GM13977 (cell line): ENCODE measurements at regions not wholly inside any gene's neighbourhood (a gene's known extent, or its start where the extent isn't known, plus 50 kb on each side); places are given as distances from the start of the nearest gene placed in this dataset.

Source experiments
- DNase-seq: peaks from one replicate; pipeline ENCODE4 v3.0.0; 2012; ENCODE audit warnings: low spot score
- CTCF ChIP-seq: IDR thresholded peaks from 2 replicates; pipeline ENCODE4 v1.5.1; 2012; ENCODE audit warnings: mild to moderate bottlenecking, control low read depth; ENCODE audit not compliant: insufficient read depth; ENCODE audit errors: extremely low read depth, missing control alignments
- in situ Hi-C: fragments of 300-500 bp; cut with MboI; formaldehyde crosslinking; loops from one replicate; pipeline ENCODE4 v1.12.0; 2022; ENCODE audit warnings: low sequenced_read_pairs, low pct_unique_long_range_greater_than_20kb, mixed read lengths, inconsistent platforms; ENCODE audit not compliant: unreplicated experiment

GRCh38 chrX:30504309-30504708 lies 73.3 kb downstream of the TASL start:
- DNase-seq, result peak; percentile 24
- TF ChIP-seq CTCF, result peak; percentile 51
- in situ Hi-C loops, result no loop called here

GRCh38 chrX:30495468-30495867 lies 82.1 kb downstream of the TASL start:
- no peak for DNase-seq
- TF ChIP-seq CTCF, result no peak
- in situ Hi-C loops, result loop anchor here (25.0 kb wide), 1 partner anchor 358 kb away; no protein-coding TSS in a partner anchor

GRCh38 chrX:30493348-30493747 lies 84.2 kb downstream of the TASL start:
- in situ Hi-C loops, result loop anchor here (25.0 kb wide), 1 partner anchor 356 kb away; no protein-coding TSS in a partner anchor
- no peak for TF ChIP-seq CTCF
- no peak for DNase-seq

- in situ Hi-C loops, result loop anchor here (25.0 kb wide), 1 partner anchor 352 kb away; no protein-coding TSS in a partner anchor
- TF ChIP-seq CTCF, result no peak
- DNase-seq, result no peak
Observed at GRCh38 chrX:30489323-30489722, 88.2 kb downstream of the TASL start.

GRCh38 chrX:30488092-30488491 lies 89.5 kb downstream of the TASL start:
- TF ChIP-seq CTCF, result peak; percentile 42
- in situ Hi-C loops, result loop anchor here (25.0 kb wide), 1 partner anchor 351 kb away; no protein-coding TSS in a partner anchor
- DNase-seq, result peak; percentile 22

- in situ Hi-C loops, result loop anchor here (25.0 kb wide), 1 partner anchor 347 kb away; no protein-coding TSS in a partner anchor
- TF ChIP-seq CTCF, result no peak
- DNase-seq, result peak; percentile 7
Observed at GRCh38 chrX:30483996-30484395, 93.6 kb downstream of the TASL start.

GRCh38 chrX:30468471-30468870 lies 109.1 kb downstream of the TASL start:
- in situ Hi-C loops, result no loop called here
- no peak for TF ChIP-seq CTCF
- no peak for DNase-seq
